Stimulated activated CD8-positive, alpha-beta memory T cell treated with anti-CD3 and anti-CD28 coated beads, Interleukin-12 subunit alpha, Interleukin-12 subunit beta, amount 100 ng/mL, for 24 hours (primary cell): ENCODE measurements at regions not wholly inside any gene's neighbourhood (a gene's known extent, or its start where the extent isn't known, plus 50 kb on each side); places are given as distances from the start of the nearest gene placed in this dataset.
"Not testable (repeated sequence)": the region's sequence is repeated elsewhere in the genome, so short reads cannot be mapped to it uniquely, and the experiment has no call there.

Source experiments
- DNase-seq: peaks from one replicate; pipeline ENCODE4 v3.0.0-alpha.2; 2020; ENCODE audit errors: extremely low read depth

DNA sequence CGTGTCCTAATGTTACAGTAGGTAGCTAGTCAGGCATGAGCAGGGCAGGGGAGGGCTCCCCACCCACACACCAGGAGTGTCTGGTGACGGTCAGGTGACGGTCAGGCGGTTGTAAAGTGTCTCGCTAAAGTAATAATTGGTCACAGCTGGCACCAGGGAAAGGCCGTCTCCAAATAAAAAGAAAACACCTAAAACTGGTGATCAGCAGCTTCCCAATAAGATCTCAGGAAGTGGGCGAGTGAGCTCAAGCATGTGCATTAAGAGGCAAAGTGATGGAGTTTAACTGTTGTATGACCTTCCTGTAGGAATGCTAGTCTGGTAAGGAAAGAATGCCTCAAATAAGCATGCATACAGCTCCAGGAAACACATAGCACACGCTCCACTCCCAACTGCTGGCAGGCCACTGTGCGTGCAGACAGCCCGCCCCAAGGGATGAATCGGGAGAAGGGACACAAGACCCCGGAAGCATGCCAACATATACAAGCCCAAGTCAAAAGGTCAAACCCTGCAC is 177.1 kb downstream of the RNF144A start:
- DNase-seq: no peak

GRCh38 chr2:7096726-7097352 is 179.6 kb downstream of the RNF144A start:
- DNase-seq: no peak

GRCh38 chr2:7097353-7097895 is 180.2 kb downstream of the RNF144A start:
- peak; percentile 25 for DNase-seq

GRCh38 chr2:7098816-7099215 is 181.6 kb downstream of the RNF144A start:
- no peak for DNase-seq

- not testable (repeated sequence) for DNase-seq
These were observed 182.5 kb downstream of the RNF144A start for GRCh38 chr2:7099687-7100086.

DNA sequence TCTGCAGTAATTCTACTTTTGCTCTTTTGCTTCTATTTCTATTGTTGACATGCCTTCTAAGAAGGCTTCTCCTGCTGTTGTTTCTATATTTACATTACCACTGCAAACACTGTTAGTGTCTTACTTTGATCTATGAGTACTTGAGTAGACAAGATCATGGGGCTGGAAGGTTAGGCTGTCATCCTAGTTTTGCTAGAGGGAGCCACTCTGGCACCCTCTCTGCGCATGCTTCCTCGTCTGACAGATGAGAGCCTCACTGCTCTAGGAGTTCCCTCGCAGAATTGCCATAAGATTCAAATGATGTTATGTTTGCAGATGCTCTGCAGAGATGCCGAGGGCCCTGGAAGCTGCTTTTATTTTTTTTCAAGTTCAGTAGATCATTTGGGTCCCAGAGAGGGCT is 185.6 kb downstream of the RNF144A start:
- no peak for DNase-seq

GRCh38 chr2:7108792-7109532 is 191.8 kb downstream of the RNF144A start:
- no peak for DNase-seq

- no peak for DNase-seq
These were observed 192.3 kb downstream of the RNF144A start for GRCh38 chr2:7109533-7109885.

DNA sequence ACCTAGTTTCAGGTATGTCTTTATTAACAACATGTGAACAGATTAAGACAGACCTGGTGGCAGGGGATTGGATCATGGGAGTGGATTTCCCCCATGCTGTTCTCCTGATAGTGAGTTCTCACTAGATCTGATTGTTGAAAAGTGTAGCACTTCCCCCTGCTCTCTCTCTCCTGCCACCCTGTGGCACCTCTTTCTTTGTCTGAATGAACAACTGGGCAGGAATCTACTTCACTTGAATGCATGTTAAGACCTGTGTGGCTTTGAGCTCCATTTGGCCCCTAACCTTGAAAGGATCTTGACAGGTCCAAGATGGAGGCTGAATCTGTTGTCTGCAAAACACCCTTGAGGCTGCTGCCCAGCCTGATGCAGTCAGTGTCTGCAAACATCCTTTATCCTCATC is 194.4 kb downstream of the RNF144A start:
- DNase-seq: no peak

DNA sequence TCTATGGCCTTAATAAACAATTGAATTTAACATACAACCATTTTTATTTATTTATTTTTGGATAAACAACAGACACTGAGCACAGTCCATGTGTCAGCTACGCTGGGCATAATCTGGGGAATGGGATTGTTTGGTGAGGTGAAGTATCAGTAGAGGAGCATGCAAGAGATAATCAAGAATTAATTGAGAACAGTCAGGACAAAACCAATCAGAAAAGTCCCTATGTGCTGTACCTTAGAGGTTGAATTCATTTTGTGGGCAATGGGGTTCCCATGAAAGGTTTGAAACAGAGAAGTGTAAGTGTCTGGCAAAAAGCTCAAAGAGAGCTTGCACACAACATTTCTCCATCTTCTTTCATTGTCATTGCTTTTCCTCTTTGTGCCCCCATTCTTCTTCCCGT is 198.2 kb downstream of the RNF144A start:
- DNase-seq: no peak

GRCh38 chr2:7115906-7116305 is 198.7 kb downstream of the RNF144A start:
- DNase-seq: no peak

DNA sequence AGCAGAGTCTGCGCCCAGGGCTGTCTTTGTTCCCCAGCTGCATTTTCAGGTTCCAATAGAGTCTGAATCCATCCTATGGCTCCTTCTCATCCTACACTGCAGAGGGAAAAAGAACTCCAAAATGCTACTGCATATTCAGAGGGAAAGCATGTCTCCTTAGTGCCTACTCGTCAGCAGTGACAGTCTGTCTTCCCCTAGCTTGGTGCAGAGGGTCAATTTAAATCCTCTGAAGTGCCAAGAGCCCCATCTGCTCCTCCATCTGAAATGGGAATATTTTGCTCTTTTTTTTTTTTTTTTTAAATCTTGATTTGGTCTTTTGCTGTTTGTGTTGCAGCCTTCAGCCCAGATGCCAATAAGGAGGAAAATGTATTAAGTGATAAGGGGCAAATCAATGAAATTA is 199.3 kb downstream of the RNF144A start:
- DNase-seq: no peak

DNA sequence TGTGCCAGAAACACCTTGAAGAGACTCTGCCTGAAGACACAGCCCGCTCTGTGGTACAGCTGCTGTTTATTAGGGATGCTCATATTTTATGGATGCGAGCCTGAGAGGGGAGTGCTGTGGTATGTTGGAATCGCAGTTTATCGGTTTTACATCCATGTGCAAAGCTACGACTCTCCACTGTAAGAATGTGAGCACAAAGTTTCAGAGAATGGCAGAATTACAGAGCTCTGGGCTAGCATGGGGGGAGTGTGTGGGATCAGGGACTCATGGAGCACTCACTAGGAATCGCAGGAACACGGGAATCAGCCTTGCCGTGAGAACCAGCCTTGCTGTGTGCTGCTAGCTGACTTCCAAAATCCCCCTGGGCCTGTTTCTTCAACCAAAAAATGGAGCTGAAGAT is 199.9 kb downstream of the RNF144A start:
- no peak for DNase-seq

DNA sequence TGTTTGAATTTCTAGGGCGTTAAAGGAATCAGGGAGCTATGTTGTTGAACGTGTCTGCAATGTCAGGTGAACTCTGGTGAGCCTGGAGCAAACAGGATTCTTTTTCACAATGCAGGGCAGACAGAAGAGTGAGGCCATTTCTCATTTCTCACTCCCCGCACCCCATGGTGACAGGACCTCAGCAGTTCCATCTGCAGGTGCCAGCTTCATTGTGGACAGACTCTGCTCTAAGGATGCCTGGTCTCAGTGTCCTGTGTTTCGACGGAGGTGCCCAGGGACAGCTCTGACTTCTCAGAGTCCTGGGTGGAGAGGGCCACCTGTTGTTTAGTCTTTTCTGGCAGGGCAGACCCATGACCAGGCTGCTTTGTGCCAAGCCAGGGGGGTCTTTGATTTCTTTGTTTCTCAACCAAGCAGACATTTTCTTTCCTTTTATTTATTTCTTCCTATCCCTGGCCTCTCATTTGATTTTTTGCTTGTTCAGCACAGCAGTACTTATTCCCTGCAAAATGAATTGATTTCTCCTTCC is 201.5 kb downstream of the RNF144A start:
- DNase-seq: no peak

DNA sequence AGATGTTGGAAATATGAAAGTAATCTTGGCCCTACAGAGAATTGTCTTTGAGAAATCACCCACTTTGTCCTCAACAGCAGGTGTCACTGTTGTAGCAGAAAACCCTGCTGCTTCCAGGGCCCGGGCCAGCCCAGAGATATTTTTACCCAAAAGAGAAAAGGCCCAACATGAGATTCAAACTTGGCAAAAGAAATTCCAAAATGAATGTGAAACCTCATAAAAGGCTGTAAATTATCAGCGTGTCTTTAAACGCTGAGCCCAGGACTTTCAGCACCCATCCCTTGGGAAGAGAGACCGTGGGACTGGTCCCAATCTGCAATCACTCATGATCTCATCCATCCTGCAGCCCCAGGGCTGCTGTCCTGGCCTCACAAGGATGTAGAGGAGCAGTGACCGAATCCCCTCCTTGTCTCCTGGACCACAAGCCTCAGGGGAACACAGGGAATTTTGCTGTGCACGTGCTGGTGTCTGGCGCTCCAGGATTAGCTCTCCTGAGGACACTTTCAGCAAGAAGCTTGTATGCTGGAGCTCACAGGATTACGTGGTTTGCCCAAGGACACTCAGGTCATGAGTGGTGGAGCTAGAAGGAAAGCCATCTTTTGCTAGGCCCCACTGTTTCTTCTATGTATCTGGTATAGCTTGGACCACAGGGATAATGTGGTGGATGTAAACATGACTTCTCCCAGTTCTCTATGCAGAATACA is 202.1 kb downstream of the RNF144A start:
- DNase-seq: no peak

DNA sequence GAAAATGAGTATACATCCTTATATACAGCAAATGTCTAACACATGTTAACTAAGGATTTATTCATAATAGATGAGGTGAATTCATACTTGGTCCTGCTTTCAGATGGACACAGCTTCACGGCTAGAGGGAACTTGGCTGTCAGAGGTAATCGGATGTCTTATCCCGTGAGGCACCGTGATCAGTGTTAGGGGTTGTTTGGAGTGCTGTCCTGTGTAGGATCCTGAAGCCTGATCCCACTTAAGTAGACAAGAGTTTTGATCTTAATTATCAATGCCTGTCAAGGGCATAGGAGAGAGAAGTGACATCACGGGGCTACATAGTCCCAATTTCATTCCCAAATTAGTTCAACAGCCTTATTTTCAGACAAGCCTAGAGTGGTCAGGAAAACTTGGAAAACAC is 204.6 kb downstream of the RNF144A start:
- no peak for DNase-seq

GRCh38 chr2:7127156-7127555 is 209.9 kb downstream of the RNF144A start:
- no peak for DNase-seq

GRCh38 chr2:7127687-7128086 is 210.5 kb downstream of the RNF144A start:
- DNase-seq: no peak

GRCh38 chr2:7131261-7131660 is 214.0 kb downstream of the RNF144A start:
- DNase-seq: no peak

DNA sequence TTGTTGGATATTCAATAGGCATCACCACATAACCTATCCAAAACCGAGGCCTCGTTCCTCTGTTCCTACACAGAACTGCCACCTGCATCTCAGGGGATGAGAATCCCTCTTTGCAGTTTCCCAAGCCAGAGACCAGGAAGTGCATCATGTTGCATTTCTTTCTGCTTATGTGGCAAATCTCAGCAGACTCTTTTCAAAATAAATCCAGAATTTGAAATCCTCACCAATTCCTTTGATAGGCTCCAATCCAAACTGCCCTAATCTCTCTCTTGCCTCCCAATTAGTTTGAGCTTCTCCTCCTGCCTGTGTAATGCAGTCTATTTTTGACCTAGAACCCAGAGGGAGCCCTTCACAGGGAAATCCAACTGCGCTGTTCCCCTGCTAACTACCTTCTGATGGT is 215.5 kb downstream of the RNF144A start:
- no peak for DNase-seq

GRCh38 chr2:7133521-7133920 is 216.3 kb downstream of the RNF144A start:
- DNase-seq: no peak

GRCh38 chr2:7140306-7140705 is 223.1 kb downstream of the RNF144A start:
- DNase-seq: no peak
